HuH-7 (cell line): ENCODE measurements at regions not wholly inside any gene's neighbourhood (a gene's known extent, or its start where the extent isn't known, plus 50 kb on each side); places are given as distances from the start of the nearest gene placed in this dataset.

ENCODE experiments used
- DNase-seq: peaks from one replicate; pipeline ENCODE4 v3.0.0; 2011; ENCODE audit warnings: low spot score

DNA sequence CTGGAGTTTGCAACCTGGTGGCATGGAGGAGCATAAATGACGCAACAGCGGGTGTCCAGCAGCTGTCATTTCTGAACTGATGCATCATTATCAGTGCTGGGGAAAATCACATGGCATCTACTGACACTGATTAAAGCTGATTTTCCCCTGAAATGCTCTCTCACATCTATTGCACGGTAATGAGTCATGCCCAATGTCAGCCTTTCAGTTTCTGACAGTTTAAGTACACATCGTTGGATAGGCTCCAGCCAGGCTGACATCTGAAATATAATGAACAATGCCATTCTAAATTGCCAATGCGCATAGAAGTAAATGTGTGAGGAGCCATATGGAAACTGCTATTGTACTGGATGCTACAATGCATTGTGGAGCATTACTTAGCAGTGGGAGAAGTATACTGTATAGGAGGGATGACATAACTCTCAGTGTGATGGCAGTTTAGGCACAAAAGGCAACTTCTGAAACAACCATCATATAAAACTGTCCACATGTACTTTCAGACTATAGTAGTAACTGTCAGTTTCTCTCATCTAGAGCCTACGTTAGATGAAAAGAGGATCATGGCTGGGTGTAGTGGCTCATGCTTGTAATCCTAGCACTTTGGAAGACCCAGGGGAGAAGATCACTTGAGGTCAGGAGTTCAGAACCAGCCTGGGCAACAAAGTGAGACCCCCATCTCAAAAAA, 389.3 kb upstream of the DMAC1 start:
- DNase-seq, result no peak

DNA sequence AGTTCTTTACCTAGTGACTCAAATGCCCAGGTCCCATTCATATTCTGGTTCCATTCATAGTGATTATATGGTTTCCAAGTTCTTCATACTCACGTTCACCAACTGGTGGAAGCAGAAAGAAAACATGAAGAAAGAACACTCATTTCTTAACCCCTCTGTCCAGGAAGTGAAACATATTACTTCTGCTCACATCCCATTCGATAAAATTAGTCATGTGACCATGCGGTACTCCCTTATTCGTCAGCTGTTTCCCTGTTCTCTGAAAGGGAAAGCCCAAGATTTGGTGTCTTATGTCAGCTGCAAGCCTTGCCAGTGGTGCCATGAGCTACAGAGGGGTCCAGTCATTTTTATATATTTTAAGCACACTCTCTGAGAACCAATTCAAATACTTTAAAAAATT, 387.0 kb upstream of the DMAC1 start:
- DNase-seq, result no peak

DNA sequence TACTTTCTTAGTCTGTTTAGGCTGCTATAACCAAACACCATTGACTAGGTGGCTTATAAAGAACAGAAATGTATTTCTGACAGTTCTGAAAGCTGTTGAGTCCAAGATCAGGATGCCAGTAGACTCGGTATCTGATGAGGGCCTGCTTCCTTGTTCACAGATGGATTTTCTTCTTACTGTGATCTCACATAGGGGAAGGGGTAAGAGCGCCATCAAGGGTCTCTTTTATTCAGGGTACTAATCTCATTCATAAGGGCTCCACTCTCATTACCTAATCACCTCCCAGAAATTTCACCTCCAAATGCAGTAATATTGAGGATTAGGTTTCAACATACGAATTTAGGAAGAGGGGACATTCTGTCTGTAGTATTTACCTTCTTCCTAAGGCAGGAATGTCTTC, 384.0 kb upstream of the DMAC1 start:
- no peak for DNase-seq

DNA sequence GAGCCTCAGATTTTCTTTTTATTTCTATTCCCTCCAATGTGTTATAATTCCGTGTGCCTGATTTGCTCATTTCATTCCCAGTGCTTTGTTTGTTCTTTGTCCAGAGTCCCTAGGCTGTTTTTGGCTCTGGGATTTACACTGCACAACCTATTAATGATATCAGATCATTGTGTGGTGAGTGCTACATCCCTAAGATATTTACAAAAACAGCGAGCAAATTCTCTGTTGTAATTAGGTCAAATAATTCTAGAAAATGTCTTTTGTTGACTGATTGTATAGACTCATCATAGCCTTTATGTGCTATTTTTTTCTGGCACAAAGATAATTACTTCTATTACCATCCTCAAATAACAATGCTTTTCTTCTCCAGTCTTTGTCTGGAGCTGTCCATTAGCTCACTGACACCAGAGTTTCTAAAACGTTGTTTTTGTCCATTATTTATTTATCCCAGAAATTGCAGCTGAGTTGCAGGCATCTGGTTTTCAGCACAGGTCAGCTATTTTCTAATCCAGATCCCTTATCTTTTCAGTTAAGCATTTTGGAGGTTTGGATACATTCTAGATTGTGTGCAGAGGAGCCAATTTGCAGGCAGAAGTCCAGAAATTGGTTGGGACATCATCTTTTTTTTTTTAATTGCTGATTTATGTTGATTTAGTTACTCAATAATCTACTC, 379.9 kb upstream of the DMAC1 start:
- DNase-seq, result no peak

DNA sequence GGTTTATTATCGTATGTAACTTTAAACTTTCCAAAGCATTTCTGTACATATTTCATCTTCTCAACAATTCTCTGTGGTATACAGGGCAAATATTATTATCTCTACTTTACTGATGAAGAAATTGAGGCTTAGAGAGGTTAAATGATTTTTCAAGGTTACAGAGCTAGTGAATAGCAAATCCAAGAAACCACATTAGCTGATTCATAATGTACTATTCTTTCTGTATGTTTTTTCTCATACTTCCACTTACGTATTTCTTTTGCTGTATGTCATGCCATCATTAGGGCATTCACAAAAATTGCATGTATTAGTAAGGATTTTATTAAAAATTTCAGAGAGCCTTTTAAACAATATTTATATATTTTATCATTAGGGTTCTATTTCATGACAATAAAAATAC, 372.4 kb upstream of the DMAC1 start:
- no peak for DNase-seq

DNA sequence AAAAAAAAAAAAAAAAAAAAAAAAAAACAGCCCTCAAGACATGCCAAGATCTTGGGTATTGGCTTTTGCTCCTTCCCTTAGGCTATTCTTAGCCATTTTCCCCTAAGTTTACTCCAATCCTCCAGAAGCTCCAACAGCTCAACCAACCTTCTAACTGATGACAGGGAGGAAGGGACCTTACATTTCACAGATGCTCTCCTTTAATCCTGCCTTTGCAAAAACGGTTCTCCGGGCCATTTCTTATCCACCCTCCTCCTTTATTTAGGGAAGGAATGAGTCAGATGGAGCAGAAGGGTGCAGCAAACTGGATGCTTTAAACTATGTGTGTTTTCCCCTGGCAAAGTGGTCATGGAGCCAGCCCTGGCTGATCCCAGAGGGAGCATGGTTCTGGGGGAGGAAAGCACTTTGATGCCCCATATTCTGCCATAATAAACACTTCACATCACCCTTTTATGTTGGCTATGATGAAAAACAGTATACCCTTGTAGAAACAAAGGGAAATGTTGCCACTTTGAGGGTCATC, 369.4 kb upstream of the DMAC1 start:
- DNase-seq, result no peak

DNA sequence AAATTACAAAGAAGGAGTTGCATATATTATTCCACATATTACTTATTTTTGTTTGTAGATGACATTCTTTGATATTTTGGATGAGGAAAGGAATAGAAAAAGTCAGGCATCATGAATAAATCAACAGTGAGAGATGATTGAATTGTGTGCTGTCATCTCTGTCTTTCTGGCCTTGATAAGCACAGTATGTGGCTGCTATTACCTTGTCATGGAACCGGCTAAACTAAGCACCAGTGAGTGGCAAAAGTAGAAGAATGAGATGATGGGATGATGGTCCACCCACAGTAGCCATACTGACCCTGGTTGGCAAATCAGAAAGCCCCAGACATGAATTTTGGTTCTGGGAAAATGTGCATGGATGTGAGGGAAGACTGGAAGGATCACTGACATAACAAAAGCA, 361.2 kb upstream of the DMAC1 start:
- no peak for DNase-seq

DNA sequence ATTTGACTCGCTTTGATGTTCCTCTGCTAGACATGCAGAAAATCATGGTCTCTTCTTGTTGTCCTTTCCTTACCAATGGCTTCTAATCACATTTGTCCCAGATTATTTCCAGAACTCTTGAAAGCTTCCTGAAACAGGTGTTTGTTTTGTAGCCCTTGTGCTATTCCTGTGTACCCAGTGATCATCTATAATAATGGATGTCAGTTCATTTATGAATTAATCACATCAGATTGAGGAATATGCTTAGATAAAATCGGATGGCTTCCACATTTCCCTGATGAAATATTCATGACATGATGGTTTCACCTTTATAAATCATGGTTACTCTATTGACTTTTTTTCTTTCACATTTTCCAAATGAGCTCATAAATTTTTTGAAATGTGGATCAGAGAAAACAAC, 359.0 kb upstream of the DMAC1 start:
- no peak for DNase-seq

DNA sequence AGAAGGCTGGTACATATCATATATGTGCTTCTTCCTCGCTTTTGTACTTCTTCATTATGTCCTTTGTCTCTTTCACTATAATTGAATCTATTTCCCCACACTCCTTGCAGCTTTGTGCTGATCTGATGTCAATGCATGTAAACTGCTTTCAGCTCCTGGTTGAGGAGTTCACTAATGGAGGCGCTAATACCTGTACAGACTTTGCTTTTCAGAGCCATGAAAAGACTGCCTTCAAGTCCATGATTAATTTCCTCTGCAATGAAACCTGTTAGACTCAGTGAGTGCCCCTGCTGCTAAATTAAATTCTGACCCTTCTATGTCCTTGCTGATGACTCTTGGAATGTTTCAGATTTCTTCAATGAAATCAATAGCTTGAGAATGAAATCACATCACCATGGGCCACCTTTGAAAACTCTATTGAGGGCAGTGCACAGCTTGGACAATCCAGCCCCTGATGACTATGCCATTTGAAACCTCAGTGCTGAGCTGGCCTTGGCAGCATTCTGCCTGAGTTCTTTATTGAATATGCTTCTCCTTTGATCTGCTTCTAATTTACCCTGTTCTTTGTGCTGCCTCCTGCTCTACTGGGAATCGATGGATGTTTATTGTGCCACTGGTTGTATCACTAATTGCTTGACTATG, 358.2 kb upstream of the DMAC1 start:
- no peak for DNase-seq

DNA sequence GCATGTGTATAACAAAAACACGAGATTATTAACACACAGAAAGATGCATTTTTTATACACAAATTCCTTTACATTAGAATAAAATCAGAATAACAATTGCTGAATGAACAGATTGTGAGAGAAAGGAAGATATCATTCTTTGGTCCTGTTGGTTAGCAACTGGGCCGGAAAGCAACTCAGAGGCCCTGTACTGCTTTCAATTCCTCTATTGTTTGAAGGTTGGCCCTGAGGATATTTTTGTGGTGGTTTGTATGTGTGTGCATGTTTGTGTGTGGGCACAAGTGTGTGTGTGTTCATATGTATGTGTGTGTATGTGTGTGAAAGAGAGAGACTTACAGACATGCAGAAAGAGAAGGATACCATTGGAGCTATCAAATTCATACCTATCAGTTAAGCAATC, 356.8 kb upstream of the DMAC1 start:
- DNase-seq, result no peak

DNA sequence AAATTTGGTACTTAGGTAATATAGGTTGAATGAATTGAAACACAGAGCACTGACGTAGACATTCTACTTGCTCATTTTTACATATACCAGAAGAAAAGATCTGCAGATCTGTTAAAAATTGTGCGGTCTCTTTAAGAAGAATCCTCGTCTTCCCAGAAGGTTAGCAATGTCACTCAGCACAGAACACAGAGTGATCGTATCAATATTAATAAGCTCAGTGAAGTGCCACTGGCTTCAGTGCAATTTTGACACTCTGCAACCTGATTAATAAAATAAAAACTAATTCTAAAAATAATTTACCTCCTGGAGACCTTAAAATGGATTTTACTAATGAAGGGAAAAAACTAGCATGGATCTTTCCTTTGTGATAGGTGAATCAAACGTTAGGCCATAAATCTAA, 356.1 kb upstream of the DMAC1 start:
- no peak for DNase-seq

DNA sequence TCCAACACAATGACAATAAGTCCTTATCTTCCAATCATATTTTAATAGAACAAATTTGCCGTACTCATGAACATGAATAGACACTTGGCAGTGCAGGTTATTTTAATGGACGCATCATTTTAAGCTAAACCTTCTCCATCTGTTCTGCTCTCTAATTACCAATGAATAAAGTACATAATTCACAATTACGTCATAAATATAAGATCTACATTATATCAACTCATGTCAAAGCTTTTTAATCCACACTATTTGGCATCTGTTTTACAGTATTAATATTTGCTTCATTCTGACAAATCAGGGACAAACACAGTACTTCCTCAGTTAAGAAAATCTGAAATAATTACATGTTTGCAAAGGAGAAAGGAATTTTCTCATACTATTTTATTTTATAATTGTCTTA, 344.1 kb upstream of the DMAC1 start:
- no peak for DNase-seq

DNA sequence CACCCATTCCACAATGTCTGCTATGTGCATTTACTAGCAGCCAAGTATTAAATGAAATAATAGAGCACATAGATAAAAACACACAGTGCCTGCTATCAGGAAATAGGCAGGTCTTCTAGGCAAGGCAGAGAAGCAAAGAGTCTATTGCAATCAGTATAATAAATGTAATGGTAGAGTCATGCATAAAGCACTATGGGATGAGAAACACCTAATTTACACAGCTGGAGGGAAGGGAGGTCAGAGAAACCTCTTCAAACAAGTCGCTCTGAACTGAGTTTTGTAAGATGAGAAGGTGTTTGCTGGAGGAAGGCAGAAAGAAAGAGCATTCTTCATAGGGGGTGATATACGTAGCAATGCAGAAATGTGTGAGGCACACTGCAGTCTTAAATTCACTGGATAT, 341.0 kb upstream of the DMAC1 start:
- no peak for DNase-seq

DNA sequence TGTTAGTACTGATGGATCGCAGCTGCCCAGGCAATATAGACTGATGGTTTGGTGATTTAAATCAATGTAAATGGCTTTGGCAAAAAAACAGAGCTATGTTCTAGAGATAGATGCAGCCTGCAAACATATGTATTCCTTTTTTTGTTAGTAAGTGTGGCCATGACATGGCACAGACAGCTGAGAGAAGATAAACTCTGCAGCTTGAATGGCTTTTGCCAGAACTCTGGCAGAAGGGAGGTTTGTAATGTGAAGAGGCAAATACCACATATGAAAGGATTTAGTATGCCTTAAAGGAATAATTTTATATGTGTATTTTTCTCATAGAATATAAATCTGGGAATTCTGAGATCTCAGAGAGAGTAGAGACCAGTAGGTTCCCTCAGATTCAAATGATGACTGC, 340.2 kb upstream of the DMAC1 start:
- no peak for DNase-seq

DNA sequence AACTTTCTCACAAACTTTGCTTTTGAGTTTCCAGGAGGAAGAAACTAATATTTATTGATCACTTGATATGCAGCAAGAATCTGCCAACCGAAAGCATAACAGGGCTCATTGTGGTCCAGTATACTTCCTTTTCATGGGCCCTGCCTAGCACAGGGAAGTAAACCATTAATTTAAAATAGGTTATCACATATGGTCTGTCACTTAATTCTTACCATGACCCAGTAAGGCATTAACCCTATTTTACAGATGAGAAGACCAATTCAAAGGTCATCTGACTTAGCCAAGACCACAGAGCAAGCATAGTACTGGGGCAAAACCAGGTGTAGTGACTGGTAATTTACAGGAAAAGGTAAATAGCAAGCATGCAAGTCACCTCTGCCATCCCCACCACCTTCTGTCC, 336.9 kb upstream of the DMAC1 start:
- DNase-seq, result no peak

DNA sequence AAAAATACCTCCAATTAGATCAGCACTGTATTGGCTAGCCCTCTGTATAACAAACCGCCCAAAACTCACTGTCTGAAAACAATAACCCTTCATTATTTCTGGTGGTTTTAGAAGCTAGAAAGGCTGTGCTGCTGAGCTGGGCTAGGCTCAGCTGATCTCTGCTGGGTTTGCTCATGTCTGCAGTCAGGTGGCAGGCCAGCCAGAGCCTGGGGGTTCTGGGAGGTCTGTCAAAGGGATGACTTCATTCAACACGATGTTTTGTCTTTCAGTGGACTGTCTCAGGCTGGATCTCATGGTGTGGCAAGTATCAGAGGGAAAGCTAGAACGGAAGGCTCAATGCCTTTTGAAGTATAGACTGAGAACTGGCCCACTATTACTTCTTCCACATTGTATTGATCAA, 335.1 kb upstream of the DMAC1 start:
- DNase-seq, result no peak

DNA sequence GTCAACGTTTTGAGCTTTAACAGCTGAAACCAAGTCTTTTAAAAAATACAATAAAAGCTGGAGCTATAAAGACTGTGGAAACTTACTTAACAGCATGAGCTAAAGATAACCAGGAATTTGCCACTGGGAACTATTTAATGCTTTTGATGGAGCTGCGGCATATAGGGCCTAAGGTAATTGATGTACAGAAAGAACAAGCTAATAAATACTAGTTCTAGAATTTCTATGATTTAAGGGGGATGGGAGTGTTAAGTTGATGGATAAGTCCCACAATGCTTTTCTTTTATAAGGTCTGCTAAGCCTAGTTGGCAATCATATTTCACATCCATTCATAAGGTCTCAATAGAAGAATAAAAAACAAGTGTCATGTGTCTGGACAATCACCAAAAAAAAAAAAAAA, 334.0 kb upstream of the DMAC1 start:
- no peak for DNase-seq

DNA sequence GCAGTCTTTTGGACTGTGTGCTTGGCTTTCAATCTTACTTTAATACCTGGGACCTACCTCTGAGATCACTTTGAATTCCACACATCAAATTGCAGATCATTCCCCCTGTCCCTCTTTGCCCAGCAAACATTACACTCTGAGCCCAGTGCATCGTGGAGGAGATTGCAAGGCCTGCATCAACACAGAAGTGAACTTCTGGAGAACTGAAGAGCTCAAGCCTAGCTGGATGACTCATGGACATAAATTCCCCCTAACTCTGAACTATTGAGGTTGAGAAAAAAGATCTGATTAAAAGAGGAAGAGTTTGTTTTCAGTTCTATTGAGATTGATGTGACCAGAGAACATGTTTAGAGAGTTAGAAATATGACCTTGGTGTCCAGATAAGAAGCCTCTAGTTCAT, 316.0 kb upstream of the DMAC1 start:
- no peak for DNase-seq

DNA sequence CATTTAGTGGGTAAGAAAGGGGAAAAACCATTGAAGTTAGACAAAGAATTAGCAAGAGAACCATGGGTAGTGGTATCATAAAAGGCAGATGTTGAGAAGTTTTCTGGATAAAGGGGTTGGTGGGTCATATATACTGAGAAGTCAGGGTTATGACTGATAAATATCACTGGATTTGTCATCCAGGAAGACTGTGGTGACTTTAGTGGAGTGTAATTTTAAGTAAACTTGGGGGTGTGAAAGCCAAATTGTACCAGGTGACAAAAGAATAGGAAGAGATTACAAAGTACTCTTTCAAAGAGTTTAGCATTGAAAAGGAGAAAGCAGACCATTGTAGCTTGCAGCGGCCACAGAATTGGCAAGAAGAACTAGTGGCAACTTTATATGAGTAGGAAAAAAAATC, 315.2 kb upstream of the DMAC1 start:
- DNase-seq, result no peak

DNA sequence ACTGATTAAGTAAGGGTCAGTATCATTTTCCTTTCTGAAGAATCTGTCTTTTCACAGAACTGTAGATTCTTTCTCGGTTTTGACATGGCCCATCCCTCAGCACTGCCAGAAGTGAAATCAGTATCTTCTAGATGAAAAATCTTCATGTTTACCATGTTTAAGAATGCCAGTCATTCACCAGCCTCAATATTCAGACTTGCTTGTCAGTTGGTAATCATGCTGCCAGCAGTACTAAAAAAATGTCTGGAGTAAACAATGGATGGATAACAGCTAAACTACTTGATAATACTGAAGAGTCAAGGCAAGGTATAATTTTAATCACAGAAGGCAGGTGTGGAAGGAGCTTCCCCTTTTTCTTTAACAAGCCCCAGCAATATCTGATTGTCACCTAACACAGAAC, 306.8 kb upstream of the DMAC1 start:
- no peak for DNase-seq

DNA sequence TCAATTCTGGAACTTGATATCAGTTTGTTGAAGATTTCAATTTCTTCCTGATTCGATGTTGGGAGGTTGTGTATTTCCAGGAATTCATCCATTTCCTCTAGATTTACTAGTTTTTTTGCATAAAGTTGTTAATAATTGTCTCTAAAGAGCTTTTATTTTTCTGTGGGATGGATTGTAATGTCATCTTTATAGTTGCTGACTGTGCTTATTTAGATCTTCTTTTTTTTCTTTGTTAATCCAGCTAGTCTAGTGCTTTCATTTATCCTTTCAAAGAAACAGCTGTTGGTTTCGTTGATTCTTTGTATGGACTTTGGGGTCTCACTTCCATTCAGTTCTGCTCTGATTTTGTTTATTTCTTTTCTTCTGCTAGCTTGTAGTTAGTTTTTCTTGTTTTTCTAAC, 302.0 kb upstream of the DMAC1 start:
- DNase-seq, result no peak

DNA sequence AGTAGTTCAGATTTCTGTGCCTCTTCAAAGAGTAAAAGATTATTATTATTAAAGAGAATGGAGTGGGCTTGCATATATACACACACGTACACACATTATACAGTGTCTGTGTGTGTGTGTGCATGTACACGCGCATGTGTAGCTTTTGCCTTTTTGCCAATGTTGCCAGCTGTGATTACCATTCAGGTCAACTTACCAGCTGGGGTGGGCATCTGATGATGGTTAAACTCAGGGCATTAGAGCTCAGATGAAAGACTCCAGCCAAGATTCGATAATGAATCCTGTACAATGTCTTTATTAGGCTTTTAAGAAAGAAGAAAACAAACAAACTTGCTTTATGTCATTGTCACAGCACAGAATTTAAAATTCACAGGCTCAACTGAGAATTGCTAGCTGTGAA, 296.5 kb upstream of the DMAC1 start:
- DNase-seq, result no peak

DNA sequence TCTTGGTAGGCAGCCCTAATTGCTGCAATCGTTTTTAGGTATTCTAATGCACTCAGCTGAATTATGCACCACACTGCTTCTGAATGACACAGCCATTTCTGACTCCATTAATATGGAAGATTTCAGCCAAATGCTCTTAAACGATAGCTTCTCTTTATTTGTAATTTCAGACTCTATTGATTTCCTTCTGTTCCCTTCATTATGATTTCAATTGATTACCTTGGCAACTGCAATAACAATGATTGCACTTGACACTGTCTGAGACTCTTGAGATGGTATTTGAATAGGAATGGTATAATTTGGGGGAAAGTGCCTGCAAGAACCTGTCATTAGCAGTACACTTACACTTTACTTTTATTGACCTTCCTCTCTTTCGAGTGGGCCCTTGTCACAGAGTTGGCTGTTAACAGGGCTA, 296.1 kb upstream of the DMAC1 start:
- DNase-seq, result no peak

DNA sequence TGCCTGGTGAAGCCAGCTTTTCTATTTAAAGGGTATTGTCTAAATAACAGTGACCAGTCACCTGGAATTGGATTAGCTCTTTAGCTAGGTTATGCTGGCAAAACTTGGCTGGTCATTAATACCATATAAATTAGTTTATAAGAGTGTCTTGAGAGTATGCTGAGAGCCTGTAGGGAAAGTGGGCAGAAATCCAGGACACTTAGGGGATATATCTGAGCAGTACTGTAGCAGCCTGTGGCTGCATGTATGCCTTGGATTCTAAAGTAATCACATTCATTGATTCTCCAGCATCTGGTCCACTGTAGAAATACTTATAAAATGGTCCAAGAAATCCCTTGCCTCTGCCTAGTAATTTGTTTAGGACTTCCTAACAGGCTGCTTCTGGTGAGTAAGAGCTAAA, 288.9 kb upstream of the DMAC1 start:
- DNase-seq, result no peak
